ENCODE measurements at regions not wholly inside any gene's neighbourhood (a gene's known extent, or its start where the extent isn't known, plus 50 kb on each side); places are given as distances from the start of the nearest gene placed in this dataset.

DNA sequence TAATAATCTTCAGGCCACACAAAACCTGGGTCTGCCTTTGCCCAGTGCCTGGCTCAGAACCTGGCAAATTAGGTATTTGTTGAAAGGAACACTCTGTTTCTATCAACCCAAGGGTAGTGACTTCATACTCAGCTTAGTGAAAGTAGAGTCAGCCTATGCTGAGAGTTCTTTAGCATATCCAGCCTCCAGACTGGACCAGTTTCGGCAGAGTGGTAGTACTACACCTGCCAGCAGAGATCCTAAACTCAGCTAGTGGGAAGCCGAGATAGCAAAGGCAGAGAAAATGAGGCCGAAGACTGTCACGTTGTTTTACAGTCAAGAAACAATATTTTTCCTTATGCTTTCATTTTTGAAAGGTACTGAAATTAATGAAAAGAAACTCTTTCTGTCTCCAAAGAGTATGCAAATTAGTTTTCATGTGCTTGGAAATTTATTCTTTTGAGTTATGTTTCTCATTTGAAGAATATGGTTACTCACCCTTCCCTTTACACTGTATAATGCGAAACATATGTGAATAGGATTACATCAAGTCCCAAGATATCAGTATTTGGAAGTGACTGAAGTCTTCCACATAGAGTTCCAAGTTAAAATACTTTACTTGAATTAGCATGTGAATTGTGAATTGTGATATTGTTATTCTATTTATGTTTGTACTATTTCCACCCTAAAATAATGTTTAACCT is 52.2 kb upstream of the UGP2 start:
- in situ Hi-C loops (cut with HindIII; ENCODE audit: low sequenced_read_pairs), result no loop called here
- TF ChIP-seq, protein P1, sequence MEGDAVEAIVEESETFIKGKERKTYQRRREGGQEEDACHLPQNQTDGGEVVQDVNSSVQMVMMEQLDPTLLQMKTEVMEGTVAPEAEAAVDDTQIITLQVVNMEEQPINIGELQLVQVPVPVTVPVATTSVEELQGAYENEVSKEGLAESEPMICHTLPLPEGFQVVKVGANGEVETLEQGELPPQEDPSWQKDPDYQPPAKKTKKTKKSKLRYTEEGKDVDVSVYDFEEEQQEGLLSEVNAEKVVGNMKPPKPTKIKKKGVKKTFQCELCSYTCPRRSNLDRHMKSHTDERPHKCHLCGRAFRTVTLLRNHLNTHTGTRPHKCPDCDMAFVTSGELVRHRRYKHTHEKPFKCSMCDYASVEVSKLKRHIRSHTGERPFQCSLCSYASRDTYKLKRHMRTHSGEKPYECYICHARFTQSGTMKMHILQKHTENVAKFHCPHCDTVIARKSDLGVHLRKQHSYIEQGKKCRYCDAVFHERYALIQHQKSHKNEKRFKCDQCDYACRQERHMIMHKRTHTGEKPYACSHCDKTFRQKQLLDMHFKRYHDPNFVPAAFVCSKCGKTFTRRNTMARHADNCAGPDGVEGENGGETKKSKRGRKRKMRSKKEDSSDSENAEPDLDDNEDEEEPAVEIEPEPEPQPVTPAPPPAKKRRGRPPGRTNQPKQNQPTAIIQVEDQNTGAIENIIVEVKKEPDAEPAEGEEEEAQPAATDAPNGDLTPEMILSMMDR (IDR thresholded peaks at IDR 0.05; ENCODE audit: low read depth, low read length), result no peak
- peak; percentile 45 for DNase-seq (ENCODE audit: low read depth, low spot score)
- no peak overlapping the region for H3K4me3 ChIP-seq (ENCODE audit: low read depth, low read length)

DNA sequence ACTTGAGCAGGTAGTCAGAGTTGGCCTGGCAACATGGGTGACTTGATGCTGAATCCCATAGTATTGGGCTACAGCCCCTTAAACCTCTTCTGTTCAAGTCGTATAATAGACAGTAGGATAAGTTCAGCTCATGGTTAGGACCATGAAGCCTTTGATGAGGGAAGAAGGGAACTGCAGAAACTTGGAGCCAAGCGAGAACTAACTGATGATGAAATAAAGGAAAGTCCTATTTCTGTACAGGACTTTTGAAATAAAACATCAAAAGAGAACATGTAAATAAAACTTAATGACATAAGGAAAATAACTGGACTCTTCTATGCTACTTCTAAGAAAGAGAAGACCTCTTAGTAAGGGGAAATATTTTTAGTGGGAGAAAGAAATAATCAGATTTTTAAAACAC is 51.2 kb upstream of the UGP2 start:
- in situ Hi-C loops (cut with HindIII; ENCODE audit: low sequenced_read_pairs), result no loop called here
- H3K4me3 ChIP-seq (ENCODE audit: low read depth, low read length), result no peak overlapping the region
- no peak for DNase-seq (ENCODE audit: low read depth, low spot score)
- TF ChIP-seq, protein P1 (IDR thresholded peaks at IDR 0.05; ENCODE audit: low read depth, low read length), result no peak

DNA sequence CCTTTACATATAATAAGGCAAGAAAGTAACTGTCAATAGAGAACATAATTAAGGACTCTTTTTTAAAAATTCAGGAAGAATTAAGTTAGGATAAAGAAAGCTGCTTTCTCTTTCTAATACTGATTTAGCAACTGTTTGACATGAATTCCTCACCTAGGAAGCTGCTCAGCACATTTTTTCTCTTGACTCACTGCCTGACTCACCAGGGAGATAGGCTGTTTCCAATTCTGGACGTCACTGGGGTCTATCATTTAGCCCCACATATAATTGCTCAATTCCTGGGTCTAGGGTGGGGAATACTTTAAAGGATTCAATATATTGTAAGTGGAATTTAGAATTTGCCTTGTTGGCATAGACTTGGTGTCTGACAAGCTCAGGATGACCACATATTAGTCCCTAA is 50.8 kb upstream of the UGP2 start:
- DNase-seq (ENCODE audit: low read depth, low spot score), result peak; percentile 87
- TF ChIP-seq, protein P1 (IDR thresholded peaks at IDR 0.05; ENCODE audit: low read depth, low read length), result no peak
- no peak overlapping the region for H3K4me3 ChIP-seq (ENCODE audit: low read depth, low read length)

DNA sequence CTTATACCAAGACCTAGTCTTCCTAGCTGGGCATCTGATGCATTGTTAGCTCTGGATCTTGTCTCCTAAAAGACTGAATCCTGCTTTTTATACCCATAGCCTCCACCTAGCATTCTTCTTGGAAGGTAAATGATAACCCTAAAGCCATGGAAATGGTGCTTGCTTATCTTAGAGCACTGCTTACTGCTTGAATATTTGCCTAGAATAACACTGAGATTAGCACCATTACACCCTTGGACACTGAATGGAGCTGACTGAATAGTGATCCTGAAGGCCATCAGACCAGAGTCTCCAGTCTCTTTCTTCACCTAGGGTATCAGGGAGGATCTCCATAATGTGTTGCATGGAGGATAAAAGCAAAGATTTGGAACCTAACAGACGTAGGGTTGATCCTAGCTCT is 50.3 kb upstream of the UGP2 start:
- no peak overlapping the region for H3K4me3 ChIP-seq (ENCODE audit: low read depth, low read length)
- DNase-seq (ENCODE audit: low read depth, low spot score), result no peak
- TF ChIP-seq, protein P1 (IDR thresholded peaks at IDR 0.05; ENCODE audit: low read depth, low read length), result no peak
- in situ Hi-C loops (cut with HindIII; ENCODE audit: low sequenced_read_pairs), result no loop called here

More for the DNA sequence above, 50.8 kb upstream of the UGP2 start:
- in situ Hi-C loops (cut with HindIII; ENCODE audit: low sequenced_read_pairs), result no loop called here
